WTC11 (cell line): ENCODE measurements at regions not wholly inside any gene's neighbourhood (a gene's known extent, or its start where the extent isn't known, plus 50 kb on each side); places are given as distances from the start of the nearest gene placed in this dataset.
A peak's percentile ranks its signal among the peaks of the same experiment; 100 is the strongest.

Experiments used
- ATAC-seq: fragments of 200-7000 bp; cut with Tn5 transposase; 2 replicates; pipeline ENCODE4 v1.10.0; 2021; ENCODE audit warnings: mild to moderate bottlenecking, moderate library complexity
- CTCF ChIA-PET: fragments of 300-600 bp; sonication (Branson Sonifier 250); formaldehyde crosslinking; loops from one replicate; lab custom pipeline; 2021; ENCODE audit warnings: antibody characterized with exemption; lab: Charles Lee
- POLR2A ChIA-PET: fragments of 350-600 bp; sonication (Branson Sonifier 250); formaldehyde crosslinking; loops from one replicate; lab custom pipeline; 2021; ENCODE audit warnings: antibody characterized with exemption; lab: Charles Lee
- DNase-seq: peaks from one replicate; pipeline ENCODE4 v3.0.0; 2021; ENCODE audit warnings: low spot score
- H3K27ac Mint-ChIP-seq: 2 replicates; pipeline ENCODE4 v1.8.0; 2021; ENCODE audit warnings: mixed read lengths
- H3K27me3 Mint-ChIP-seq: 2 replicates; pipeline ENCODE4 v1.8.0; 2021; ENCODE audit warnings: low read depth, mild to moderate bottlenecking, moderate library complexity, mixed read lengths
- H3K36me3 Mint-ChIP-seq: 2 replicates; pipeline ENCODE4 v1.8.0; 2021; ENCODE audit warnings: mixed read lengths
- H3K4me1 Mint-ChIP-seq: 2 replicates; pipeline ENCODE4 v1.8.0; 2022; ENCODE audit warnings: mixed read lengths
- H3K4me3 Mint-ChIP-seq: 2 replicates; pipeline ENCODE4 v1.8.0; 2021; ENCODE audit warnings: mild to moderate bottlenecking, moderate library complexity, mixed read lengths
- H3K9me3 Mint-ChIP-seq: 2 replicates; pipeline ENCODE4 v1.8.0; 2021; ENCODE audit warnings: mixed read lengths
- ARID4B ChIP-seq: sonication (generic); formaldehyde crosslinking; IDR thresholded peaks from 2 replicates; pipeline ENCODE4 v1.8.0; 2023; ENCODE audit warnings: missing genetic modification reagents, mild to moderate bottlenecking, borderline replicate concordance
- CREM ChIP-seq: sonication (generic); formaldehyde crosslinking; IDR thresholded peaks from 2 replicates; pipeline ENCODE4 v1.8.1; 2022; ENCODE audit warnings: mild to moderate bottlenecking, missing genetic modification reagents, moderate library complexity
- CTCF ChIP-seq: fragments of 200-600 bp; IDR thresholded peaks from 2 replicates; pipeline ENCODE4 v1.8.0; 2022; ENCODE audit warnings: antibody characterized with exemption
- EMX1 ChIP-seq: fragments of 250-450 bp; sonication (Bioruptor Pico); IDR thresholded peaks from 2 replicates; pipeline ENCODE4 v1.8.0; 2021; ENCODE audit warnings: mild to moderate bottlenecking
- ETV6 ChIP-seq: sonication (generic); formaldehyde crosslinking; IDR thresholded peaks from 2 replicates; pipeline ENCODE4 v1.8.1; 2022; ENCODE audit warnings: mild to moderate bottlenecking, missing genetic modification reagents
- FOXJ3 ChIP-seq: sonication (generic); formaldehyde crosslinking; IDR thresholded peaks from 2 replicates; pipeline ENCODE4 v1.9.0; 2021; ENCODE audit warnings: missing genetic modification reagents, mild to moderate bottlenecking, borderline replicate concordance
- GABPB1 ChIP-seq: sonication (generic); formaldehyde crosslinking; IDR thresholded peaks from 2 replicates; pipeline ENCODE4 v1.8.1; 2023; ENCODE audit warnings: mild to moderate bottlenecking, missing genetic modification reagents
- GTF2I ChIP-seq: fragments of 250-450 bp; sonication (Bioruptor Pico); conservative IDR thresholded peaks from 2 replicates; pipeline ENCODE4 v1.4.0; 2021; ENCODE audit warnings: mild to moderate bottlenecking
- IRF1 ChIP-seq: sonication (generic); formaldehyde crosslinking; IDR thresholded peaks from 2 replicates; pipeline ENCODE4 v1.8.0; 2023; ENCODE audit warnings: missing genetic modification reagents
- IRF2 ChIP-seq: sonication (generic); formaldehyde crosslinking; IDR thresholded peaks from 2 replicates; pipeline ENCODE4 v1.8.0; 2022; ENCODE audit warnings: low read depth, missing genetic modification reagents, borderline replicate concordance
- MLX ChIP-seq: sonication (generic); formaldehyde crosslinking; IDR thresholded peaks from 2 replicates; pipeline ENCODE4 v1.8.1; 2023; ENCODE audit warnings: mild to moderate bottlenecking, missing genetic modification reagents, moderate library complexity
- NR2C2 ChIP-seq: sonication (generic); formaldehyde crosslinking; IDR thresholded peaks from 2 replicates; pipeline ENCODE4 v1.8.0; 2022; ENCODE audit warnings: mild to moderate bottlenecking, missing genetic modification reagents
- RORB ChIP-seq: fragments of 250-450 bp; sonication (Bioruptor Pico); IDR thresholded peaks from 2 replicates; pipeline ENCODE4 v1.9.0; 2021; ENCODE audit warnings: mild to moderate bottlenecking
- SMAD3 ChIP-seq: sonication (generic); formaldehyde crosslinking; IDR thresholded peaks from 2 replicates; pipeline ENCODE4 v1.8.0; 2022; ENCODE audit warnings: missing genetic modification reagents, mild to moderate bottlenecking, borderline replicate concordance
- TP53 ChIP-seq: sonication (generic); formaldehyde crosslinking; IDR thresholded peaks from 2 replicates; pipeline ENCODE4 v1.8.1; 2023; ENCODE audit warnings: mild to moderate bottlenecking, missing genetic modification reagents
- USF2 ChIP-seq: sonication (generic); formaldehyde crosslinking; IDR thresholded peaks from 2 replicates; pipeline ENCODE4 v1.8.1; 2023; ENCODE audit warnings: mild to moderate bottlenecking, missing genetic modification reagents, moderate library complexity
- ZNF317 ChIP-seq: sonication (generic); formaldehyde crosslinking; IDR thresholded peaks from 2 replicates; pipeline ENCODE4 v1.8.1; 2023; ENCODE audit warnings: low read depth, mild to moderate bottlenecking, moderate library complexity, missing genetic modification reagents, borderline replicate concordance
- ZNF396 ChIP-seq: fragments of 250-450 bp; sonication (Bioruptor Pico); IDR thresholded peaks from 2 replicates; pipeline ENCODE4 v1.8.0; 2021; ENCODE audit warnings: mild to moderate bottlenecking, moderate library complexity, borderline replicate concordance
- ZNF416 ChIP-seq: fragments of 250-450 bp; sonication (Bioruptor Pico); IDR thresholded peaks from 2 replicates; pipeline ENCODE4 v1.9.0; 2021; ENCODE audit warnings: mild to moderate bottlenecking, inconsistent platforms
- ZNF423 ChIP-seq: fragments of 250-450 bp; sonication (Bioruptor Pico); IDR thresholded peaks from 2 replicates; pipeline ENCODE4 v2.1.2; 2022; ENCODE audit warnings: mild to moderate bottlenecking, moderate library complexity

GRCh38 chr14:26132061-26132645 lies 465.7 kb downstream of the NOVA1 start (continued):
- no peak for TF ChIP-seq ARID4B (CRISPR knock-in tag)
- TF ChIP-seq TP53 = no peak
- no peak for TF ChIP-seq CREM (CRISPR knock-in tag)

- H3K4me1 Mint-ChIP-seq = peaks cover 19% of the 10 kb centered on the region
- H3K4me3 Mint-ChIP-seq = no peak overlapping the region
- no peak overlapping the region for H3K27ac Mint-ChIP-seq
- CTCF ChIA-PET = no interaction called here
- no peaks in the 10 kb centered on the region; the same call in 1 of the 2 replicates for H3K27me3 Mint-ChIP-seq
- H3K36me3 Mint-ChIP-seq = no peaks in the 10 kb centered on the region
- no peak for TF ChIP-seq RORB (CRISPR knock-in tag)
- no peak for TF ChIP-seq USF2 (CRISPR knock-in tag)
- no peak for TF ChIP-seq IRF2 (CRISPR knock-in tag)
- no peak for TF ChIP-seq TP53
- TF ChIP-seq ZNF396 (CRISPR knock-in tag) = no peak
- TF ChIP-seq CTCF = no peak
- TF ChIP-seq MLX (CRISPR knock-in tag) = no peak
- no peak for TF ChIP-seq NR2C2 (CRISPR knock-in tag)
- no peak for TF ChIP-seq GTF2I (CRISPR knock-in tag)
- TF ChIP-seq SMAD3 (CRISPR knock-in tag) = no peak
- no peak for TF ChIP-seq ETV6 (CRISPR knock-in tag)
- TF ChIP-seq ZNF416 (CRISPR knock-in tag) = no peak
- TF ChIP-seq CREM (CRISPR knock-in tag) = no peak
- TF ChIP-seq GABPB1 (CRISPR knock-in tag) = no peak
- H3K9me3 Mint-ChIP-seq = no peaks in the 10 kb centered on the region
- POLR2A ChIA-PET = no interaction called here
- ATAC-seq (no peak), DNase-seq (no peak)
Observed at GRCh38 chr14:26130690-26131089, 467.1 kb downstream of the NOVA1 start.

GRCh38 chr14:26128931-26129671 lies 468.7 kb downstream of the NOVA1 start:
- CTCF ChIA-PET = no interaction called here
- TF ChIP-seq ZNF317 (CRISPR knock-in tag) = no peak
- TF ChIP-seq ZNF423 (CRISPR knock-in tag) = no peak
- TF ChIP-seq FOXJ3 (CRISPR knock-in tag) = no peak
- no peak for TF ChIP-seq IRF2 (CRISPR knock-in tag)
- TF ChIP-seq IRF1 (CRISPR knock-in tag) = no peak
- TF ChIP-seq EMX1 (CRISPR knock-in tag) = no peak
- TF ChIP-seq, all 79 proteins: peak for 0
- Mint-ChIP-seq H3K4me1 (peaks cover 19% of the 10 kb centered on the region), H3K4me3 (no peak overlapping the region), H3K27ac (peak overlapping the region; percentile 66), H3K9me3 (no peaks in the 10 kb centered on the region), H3K36me3 (no peaks in the 10 kb centered on the region), H3K27me3 (no peaks in the 10 kb centered on the region)
- POLR2A ChIA-PET = no interaction called here
- ATAC-seq (no peak), DNase-seq (no peak)
